ENCODE measurements at regions not wholly inside any gene's neighbourhood (a gene's known extent, or its start where the extent isn't known, plus 50 kb on each side); places are given as distances from the start of the nearest gene placed in this dataset.
A peak's percentile ranks its signal among the peaks of the same experiment; 100 is the strongest.

DNA sequence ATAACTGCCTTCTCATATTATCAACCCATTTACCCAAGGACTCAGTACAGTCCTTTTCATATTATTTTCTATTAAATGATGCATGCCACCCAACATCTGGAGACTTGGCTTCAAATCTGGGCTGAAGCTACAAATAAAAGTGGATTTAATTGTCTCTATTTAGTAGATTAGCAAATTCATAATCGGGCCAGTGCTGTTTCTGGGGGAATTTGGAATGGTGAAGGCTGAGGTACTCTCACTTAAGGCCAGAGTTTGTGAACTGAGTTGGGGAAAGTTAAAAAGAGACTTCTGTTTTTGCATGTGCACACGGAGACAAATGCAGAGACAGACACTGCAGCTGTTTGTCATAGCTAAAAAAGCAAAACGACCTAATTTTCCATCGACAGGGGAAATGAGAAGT lies 100.9 kb downstream of the PFDN4 start:
- Mint-ChIP-seq H3K4me1 (no peaks in the 10 kb centered on the region), H3K9me3 (peaks cover 0 to 1% (median 0%) of the 10 kb centered on the region in 7 donors), H3K27me3 (peaks cover 5% of the 10 kb centered on the region), H3K36me3 (no peaks in the 10 kb centered on the region), H3K27ac (no peak overlapping the region), H3K4me3 (no peak overlapping the region)
- no peaks in the 10 kb centered on the region for H3K4me1 ChIP-seq (ENCODE audit: control insufficient read depth, insufficient read depth, low read length, poor library complexity, severe bottlenecking)
- no peak overlapping the region for H3K27ac ChIP-seq (ENCODE audit: insufficient read depth, low read length, poor library complexity, severe bottlenecking)
- H3K27me3 ChIP-seq (ENCODE audit: control insufficient read depth, insufficient read depth, low read length): no peaks in the 10 kb centered on the region
- no peak overlapping the region for H3K4me3 ChIP-seq (ENCODE audit: low read depth, low read length)
- no peaks in the 10 kb centered on the region for H3K36me3 ChIP-seq (ENCODE audit: control insufficient read depth, insufficient read depth, low read length)
- ATAC-seq (ENCODE audit: low read depth in 2 of 2) (no peak), DNase-seq (no peak)
- no peaks in the 10 kb centered on the region for H3K9me3 ChIP-seq (ENCODE audit: control insufficient read depth in 2 of 2, low read length in 2 of 2)

DNA sequence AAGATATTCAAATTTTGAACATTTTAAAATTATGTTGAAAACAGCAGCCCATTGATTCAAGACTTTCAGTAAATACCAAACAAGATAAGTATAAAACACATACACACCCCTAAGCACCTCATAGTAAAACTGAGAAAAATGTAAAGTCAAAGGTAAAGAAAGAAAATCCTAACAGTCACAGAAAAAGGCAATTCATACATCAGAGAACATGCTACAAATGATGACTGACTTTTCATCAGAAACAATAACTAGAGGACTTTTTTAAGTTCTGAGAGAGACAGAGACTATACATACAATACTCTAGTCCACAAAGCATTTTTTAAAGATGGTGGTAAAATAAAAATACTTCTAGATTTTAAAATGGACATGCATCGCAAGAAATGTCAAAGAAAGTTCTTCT lies 111.0 kb downstream of the PFDN4 start:
- no peaks in the 10 kb centered on the region for H3K36me3 ChIP-seq (ENCODE audit: control insufficient read depth, insufficient read depth, low read length)
- no peak overlapping the region for H3K27ac Mint-ChIP-seq
- H3K4me3 ChIP-seq (ENCODE audit: low read depth, low read length): no peak overlapping the region
- H3K27me3 ChIP-seq (ENCODE audit: control insufficient read depth, insufficient read depth, low read length): no peaks in the 10 kb centered on the region
- no peaks in the 10 kb centered on the region for H3K36me3 Mint-ChIP-seq
- H3K4me1 ChIP-seq (ENCODE audit: control insufficient read depth, insufficient read depth, low read length, poor library complexity, severe bottlenecking): no peaks in the 10 kb centered on the region
- DNase-seq (no peak), ATAC-seq (ENCODE audit: low read depth in 2 of 2) (no peak)
- peaks cover 0 to 4% (median 0%) of the 10 kb centered on the region in 7 donors for H3K9me3 Mint-ChIP-seq
- no peaks in the 10 kb centered on the region for H3K4me1 Mint-ChIP-seq
- H3K9me3 ChIP-seq (ENCODE audit: control insufficient read depth in 2 of 2, low read length in 2 of 2): no peaks in the 10 kb centered on the region
- no peak overlapping the region for H3K27ac ChIP-seq (ENCODE audit: insufficient read depth, low read length, poor library complexity, severe bottlenecking)
- H3K27me3 Mint-ChIP-seq: no peaks in the 10 kb centered on the region
- no peak overlapping the region for H3K4me3 Mint-ChIP-seq

DNA sequence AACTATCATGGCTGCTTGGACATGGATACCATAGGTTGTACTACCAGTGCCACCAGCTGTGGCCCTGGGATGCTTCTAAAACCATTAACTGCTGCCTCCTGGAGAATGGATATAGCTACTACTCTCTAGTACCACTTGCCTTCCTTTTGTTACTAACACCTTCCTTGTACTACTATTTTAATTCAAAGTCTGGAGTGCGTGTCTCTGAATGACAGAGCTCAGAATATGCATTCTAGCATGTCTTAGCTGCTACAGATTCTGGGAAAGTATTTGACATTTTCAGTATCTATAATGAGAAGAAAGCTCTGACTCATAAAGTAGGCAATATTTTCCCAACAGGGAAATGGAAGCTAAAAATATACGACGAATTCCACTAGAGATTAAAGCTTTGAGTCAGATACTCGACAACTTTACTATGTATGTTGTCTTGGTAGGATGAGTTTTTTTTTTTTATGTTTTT lies 112.3 kb downstream of the PFDN4 start:
- Histone ChIP-seq H3K27ac (ENCODE audit: insufficient read depth, low read length, poor library complexity, severe bottlenecking) (no peak overlapping the region), H3K4me1 (ENCODE audit: control insufficient read depth, insufficient read depth, low read length, poor library complexity, severe bottlenecking) (no peaks in the 10 kb centered on the region), H3K9me3 (ENCODE audit: control insufficient read depth in 2 of 2, low read length in 2 of 2) (no peaks in the 10 kb centered on the region), H3K36me3 (ENCODE audit: control insufficient read depth, insufficient read depth, low read length) (no peaks in the 10 kb centered on the region), H3K27me3 (ENCODE audit: control insufficient read depth, insufficient read depth, low read length) (no peaks in the 10 kb centered on the region), H3K4me3 (ENCODE audit: low read depth, low read length) (no peak overlapping the region)
- Mint-ChIP-seq H3K27me3 (no peaks in the 10 kb centered on the region), H3K36me3 (no peaks in the 10 kb centered on the region), H3K4me3 (peak overlapping the region in 1 of 4 donors; percentile 6), H3K9me3 (peaks cover 0 to 4% (median 0%) of the 10 kb centered on the region in 7 donors), H3K4me1 (no peaks in the 10 kb centered on the region), H3K27ac (no peak overlapping the region)
- no peak for ATAC-seq (ENCODE audit: low read depth in 2 of 2)
- peak in 1 of 3 donors; percentile 11 for DNase-seq

DNA sequence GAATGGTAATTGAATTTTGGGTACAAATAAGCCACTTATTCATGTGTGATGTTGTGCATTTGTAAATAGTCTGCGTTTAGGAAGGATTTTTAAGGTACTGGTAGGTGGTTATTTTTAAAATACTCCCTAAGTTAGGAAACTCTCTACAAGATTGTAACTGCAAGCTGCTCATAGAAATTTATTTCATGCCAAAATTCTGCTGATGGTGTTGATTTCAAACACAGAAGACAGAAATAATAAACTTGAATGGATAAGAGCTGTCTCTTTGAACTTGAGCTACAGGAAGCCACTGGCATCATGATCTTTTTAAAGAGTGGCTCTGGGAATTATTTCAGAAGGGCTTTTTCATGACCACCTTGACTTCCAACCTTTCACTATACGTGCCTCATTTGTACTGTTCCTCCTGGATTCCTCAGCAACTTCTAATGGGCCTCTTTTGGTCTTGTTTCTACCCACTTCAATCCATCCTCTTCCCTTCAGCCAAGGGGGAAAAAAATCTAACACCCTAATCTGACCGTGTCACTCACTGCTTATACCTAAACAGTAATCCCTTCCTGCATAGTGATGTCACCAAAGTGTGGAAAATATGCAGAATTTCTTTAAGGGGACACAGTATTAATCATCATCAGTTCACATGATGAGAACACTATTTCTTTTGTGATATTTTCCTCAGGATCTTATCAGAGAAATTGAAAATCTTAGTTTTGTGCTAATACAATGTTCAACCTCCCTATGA lies 113.6 kb downstream of the PFDN4 start:
- no peaks in the 10 kb centered on the region for H3K9me3 ChIP-seq (ENCODE audit: control insufficient read depth in 2 of 2, low read length in 2 of 2)
- no peaks in the 10 kb centered on the region for H3K36me3 ChIP-seq (ENCODE audit: control insufficient read depth, insufficient read depth, low read length)
- no peak for DNase-seq
- H3K27ac ChIP-seq (ENCODE audit: insufficient read depth, low read length, poor library complexity, severe bottlenecking): no peak overlapping the region
- Mint-ChIP-seq H3K4me3 (no peak overlapping the region), H3K36me3 (no peaks in the 10 kb centered on the region), H3K4me1 (no peaks in the 10 kb centered on the region), H3K27me3 (no peaks in the 10 kb centered on the region), H3K27ac (no peak overlapping the region), H3K9me3 (peaks cover 0 to 4% (median 0%) of the 10 kb centered on the region in 7 donors)
- no peak for ATAC-seq (ENCODE audit: low read depth in 2 of 2)
- H3K4me3 ChIP-seq (ENCODE audit: low read depth, low read length): no peak overlapping the region
- no peaks in the 10 kb centered on the region for H3K4me1 ChIP-seq (ENCODE audit: control insufficient read depth, insufficient read depth, low read length, poor library complexity, severe bottlenecking)
- no peaks in the 10 kb centered on the region for H3K27me3 ChIP-seq (ENCODE audit: control insufficient read depth, insufficient read depth, low read length)

- no peak overlapping the region for H3K4me3 ChIP-seq (ENCODE audit: low read depth, low read length)
- H3K27ac ChIP-seq (ENCODE audit: insufficient read depth, low read length, poor library complexity, severe bottlenecking): no peak overlapping the region
- H3K4me3 Mint-ChIP-seq: no peak overlapping the region
- H3K9me3 ChIP-seq (ENCODE audit: control insufficient read depth in 2 of 2, low read length in 2 of 2): no peaks in the 10 kb centered on the region
- ATAC-seq (ENCODE audit: low read depth in 2 of 2): no peak
- no peaks in the 10 kb centered on the region for H3K36me3 Mint-ChIP-seq
- H3K36me3 ChIP-seq (ENCODE audit: control insufficient read depth, insufficient read depth, low read length): no peaks in the 10 kb centered on the region
- no peak for DNase-seq
- H3K27me3 Mint-ChIP-seq: no peaks in the 10 kb centered on the region
- H3K9me3 Mint-ChIP-seq: peaks cover 0 to 3% (median 0%) of the 10 kb centered on the region in 7 donors
- no peak overlapping the region for H3K27ac Mint-ChIP-seq
- H3K4me1 Mint-ChIP-seq: no peaks in the 10 kb centered on the region
- no peaks in the 10 kb centered on the region for H3K4me1 ChIP-seq (ENCODE audit: control insufficient read depth, insufficient read depth, low read length, poor library complexity, severe bottlenecking)
- H3K27me3 ChIP-seq (ENCODE audit: control insufficient read depth, insufficient read depth, low read length): no peaks in the 10 kb centered on the region
Observed at GRCh38 chr20:54323227-54323734, 115.4 kb downstream of the PFDN4 start.

GRCh38 chr20:54324041-54324440 lies 116.2 kb downstream of the PFDN4 start:
- Histone ChIP-seq H3K27ac (ENCODE audit: insufficient read depth, low read length, poor library complexity, severe bottlenecking) (no peak overlapping the region), H3K27me3 (ENCODE audit: control insufficient read depth, insufficient read depth, low read length) (no peaks in the 10 kb centered on the region), H3K4me1 (ENCODE audit: control insufficient read depth, insufficient read depth, low read length, poor library complexity, severe bottlenecking) (no peaks in the 10 kb centered on the region), H3K4me3 (ENCODE audit: low read depth, low read length) (no peak overlapping the region), H3K36me3 (ENCODE audit: control insufficient read depth, insufficient read depth, low read length) (no peaks in the 10 kb centered on the region), H3K9me3 (ENCODE audit: control insufficient read depth in 2 of 2, low read length in 2 of 2) (no peaks in the 10 kb centered on the region)
- H3K36me3 Mint-ChIP-seq: no peaks in the 10 kb centered on the region
- DNase-seq (no peak), ATAC-seq (ENCODE audit: low read depth in 2 of 2) (no peak)
- no peaks in the 10 kb centered on the region for H3K4me1 Mint-ChIP-seq
- H3K4me3 Mint-ChIP-seq: no peak overlapping the region
- H3K27me3 Mint-ChIP-seq: no peaks in the 10 kb centered on the region
- no peak overlapping the region for H3K27ac Mint-ChIP-seq
- peaks cover 0 to 3% (median 0%) of the 10 kb centered on the region in 7 donors for H3K9me3 Mint-ChIP-seq

GRCh38 chr20:54324652-54325285 lies 116.9 kb downstream of the PFDN4 start:
- H3K27ac ChIP-seq (ENCODE audit: insufficient read depth, low read length, poor library complexity, severe bottlenecking): no peak overlapping the region
- Mint-ChIP-seq H3K9me3 (peaks cover 0 to 7% (median 0%) of the 10 kb centered on the region in 7 donors), H3K36me3 (no peaks in the 10 kb centered on the region), H3K4me3 (no peak overlapping the region), H3K4me1 (no peaks in the 10 kb centered on the region), H3K27me3 (no peaks in the 10 kb centered on the region), H3K27ac (no peak overlapping the region)
- DNase-seq: no peak
- no peak for ATAC-seq (ENCODE audit: low read depth in 2 of 2)
- H3K9me3 ChIP-seq (ENCODE audit: control insufficient read depth in 2 of 2, low read length in 2 of 2): no peaks in the 10 kb centered on the region
- no peaks in the 10 kb centered on the region for H3K36me3 ChIP-seq (ENCODE audit: control insufficient read depth, insufficient read depth, low read length)
- H3K27me3 ChIP-seq (ENCODE audit: control insufficient read depth, insufficient read depth, low read length): no peaks in the 10 kb centered on the region
- H3K4me3 ChIP-seq (ENCODE audit: low read depth, low read length): no peak overlapping the region
- H3K4me1 ChIP-seq (ENCODE audit: control insufficient read depth, insufficient read depth, low read length, poor library complexity, severe bottlenecking): no peaks in the 10 kb centered on the region

All from CD4-positive, CD25-positive, alpha-beta regulatory T cell (primary cell).